ENCODE measurements at regions not wholly inside any gene's neighbourhood (a gene's known extent, or its start where the extent isn't known, plus 50 kb on each side); places are given as distances from the start of the nearest gene placed in this dataset.
"Not testable (repeated sequence)": the region's sequence is repeated elsewhere in the genome, so short reads cannot be mapped to it uniquely, and the experiment has no call there.

DNA sequence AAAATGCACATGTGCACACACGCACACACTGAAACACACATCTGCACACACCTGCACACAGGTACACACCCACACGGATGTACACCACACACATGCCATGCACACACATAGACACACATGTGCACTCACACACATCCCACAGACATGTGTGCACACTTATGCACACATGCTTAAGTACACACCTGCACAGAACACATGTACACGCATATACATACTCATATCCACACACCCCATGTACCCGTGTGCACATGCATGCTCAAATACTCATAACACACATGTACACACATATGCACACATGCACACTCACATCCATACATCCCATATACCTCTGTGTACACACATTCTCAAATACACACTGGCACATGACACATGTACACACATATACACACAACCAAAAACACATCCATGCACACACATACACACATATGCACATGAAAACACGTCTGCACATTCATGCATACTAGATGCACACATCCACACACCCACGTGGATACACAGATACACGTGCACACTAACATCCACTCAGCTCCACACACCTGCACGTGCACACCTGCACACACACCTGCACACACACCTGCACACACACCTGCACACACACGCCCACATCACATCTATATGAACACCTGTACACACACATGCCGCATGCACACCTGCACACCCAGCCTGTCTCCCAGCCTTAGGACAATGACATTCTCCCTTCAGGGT is 336.7 kb downstream of the ADGRD1 start:
- ATAC-seq: no peak
- Histone ChIP-seq H3K4me1 (no peaks in the 10 kb centered on the region), H3K9me3 (no peaks in the 10 kb centered on the region), H3K36me3 (no peaks in the 10 kb centered on the region), H3K4me3 (no peak overlapping the region), H3K27ac (no peak overlapping the region), H3K27me3 (peaks cover 0 to 3% (median 0%) of the 10 kb centered on the region in 9 donors)
- 73 to 95% (median 81%) methylated on average over 9 to 10 of the region's 10 CpGs for WGBS, 4 donors
- no peak for DNase-seq
- TF ChIP-seq, protein P1, sequence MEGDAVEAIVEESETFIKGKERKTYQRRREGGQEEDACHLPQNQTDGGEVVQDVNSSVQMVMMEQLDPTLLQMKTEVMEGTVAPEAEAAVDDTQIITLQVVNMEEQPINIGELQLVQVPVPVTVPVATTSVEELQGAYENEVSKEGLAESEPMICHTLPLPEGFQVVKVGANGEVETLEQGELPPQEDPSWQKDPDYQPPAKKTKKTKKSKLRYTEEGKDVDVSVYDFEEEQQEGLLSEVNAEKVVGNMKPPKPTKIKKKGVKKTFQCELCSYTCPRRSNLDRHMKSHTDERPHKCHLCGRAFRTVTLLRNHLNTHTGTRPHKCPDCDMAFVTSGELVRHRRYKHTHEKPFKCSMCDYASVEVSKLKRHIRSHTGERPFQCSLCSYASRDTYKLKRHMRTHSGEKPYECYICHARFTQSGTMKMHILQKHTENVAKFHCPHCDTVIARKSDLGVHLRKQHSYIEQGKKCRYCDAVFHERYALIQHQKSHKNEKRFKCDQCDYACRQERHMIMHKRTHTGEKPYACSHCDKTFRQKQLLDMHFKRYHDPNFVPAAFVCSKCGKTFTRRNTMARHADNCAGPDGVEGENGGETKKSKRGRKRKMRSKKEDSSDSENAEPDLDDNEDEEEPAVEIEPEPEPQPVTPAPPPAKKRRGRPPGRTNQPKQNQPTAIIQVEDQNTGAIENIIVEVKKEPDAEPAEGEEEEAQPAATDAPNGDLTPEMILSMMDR (IDR thresholded peaks at IDR 0.05): no peak
- intact Hi-C loops (cut with DNase I): no loop called here

GRCh38 chr12:131293071-131294015 is 339.6 kb downstream of the ADGRD1 start:
- H3K36me3 ChIP-seq; H3K27me3 ChIP-seq; H3K4me1 ChIP-seq; H3K27ac ChIP-seq; H3K4me3 ChIP-seq; H3K9me3 ChIP-seq; intact Hi-C loops (cut with DNase I); ATAC-seq: not testable (repeated sequence)
- 64 to 71% (median 69%) methylated on average over 18 to 26 of the region's 26 CpGs for WGBS, 4 donors
- peak in 1 of 5 donors; percentile 60 for DNase-seq

DNA sequence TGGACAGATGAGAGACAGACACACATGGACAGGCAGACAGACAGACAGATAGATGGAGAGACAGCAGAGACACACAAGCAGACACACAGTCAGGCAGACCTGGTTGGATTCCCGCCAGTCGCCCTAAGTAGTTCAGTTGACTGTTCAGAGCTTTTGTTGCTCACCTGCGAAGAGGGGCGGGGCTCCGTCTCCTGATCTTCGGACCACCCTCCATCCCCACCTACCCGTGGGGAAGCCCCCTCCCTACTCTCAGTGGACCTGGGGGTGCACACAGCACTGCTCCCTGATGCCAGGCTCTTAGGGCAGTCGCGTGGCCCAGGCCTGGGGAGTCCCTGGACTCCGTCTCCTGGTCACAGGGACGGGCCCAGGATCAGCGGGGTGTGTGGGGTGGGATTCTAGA is 341.0 kb downstream of the ADGRD1 start:
- H3K4me3 ChIP-seq, DNase-seq, H3K9me3 ChIP-seq, H3K27me3 ChIP-seq, H3K27ac ChIP-seq, ATAC-seq, H3K36me3 ChIP-seq, H3K4me1 ChIP-seq: not testable (repeated sequence)
- 87 to 92% (median 90%) methylated on average over 8 to 12 of the region's 12 CpGs for whole genome bisulfite sequencing, 4 donors
- intact Hi-C loops (cut with DNase I): loop anchor here in 1 of 10 donors (5.0 kb wide), 1 partner anchor 378 kb away; no protein-coding TSS in a partner anchor

DNA sequence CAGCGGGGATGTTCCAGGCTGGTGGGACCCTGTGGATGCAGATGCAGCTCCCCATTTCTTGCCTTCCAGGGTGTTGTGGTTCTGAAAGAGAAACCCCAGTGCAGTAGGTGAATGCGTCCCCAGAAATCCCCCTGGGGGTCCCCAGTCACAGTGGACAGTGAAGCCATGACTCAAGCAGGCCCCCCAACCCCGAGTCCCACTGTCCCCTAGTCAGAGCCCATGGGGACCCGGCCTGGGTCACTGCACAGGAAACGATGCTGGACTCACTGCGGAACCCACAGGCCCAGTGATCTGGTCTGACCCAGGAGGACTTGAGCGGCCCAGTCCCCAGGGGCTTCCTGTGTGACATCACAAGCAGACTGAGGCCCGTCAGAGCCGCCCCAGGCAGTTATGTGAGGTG is 341.4 kb downstream of the ADGRD1 start:
- not testable (repeated sequence) for DNase-seq, H3K27me3 ChIP-seq, H3K4me1 ChIP-seq, H3K27ac ChIP-seq, H3K9me3 ChIP-seq, H3K4me3 ChIP-seq, H3K36me3 ChIP-seq, ATAC-seq
- intact Hi-C loops (cut with DNase I): loop anchor here in 1 of 10 donors (5.0 kb wide), 1 partner anchor 377 kb away; no protein-coding TSS in a partner anchor
- WGBS, 4 donors: 71 to 100% (median 74%) methylated on average over 1 to 6 of the region's 9 CpGs

GRCh38 chr12:131295559-131295958 is 341.9 kb downstream of the ADGRD1 start:
- DNase-seq, H3K27me3 ChIP-seq, H3K36me3 ChIP-seq, H3K4me3 ChIP-seq, H3K27ac ChIP-seq, H3K9me3 ChIP-seq, ATAC-seq, H3K4me1 ChIP-seq: not testable (repeated sequence)
- 85 to 89% (median 87%) methylated on average over 13 to 16 of the region's 17 CpGs for WGBS, 4 donors
- intact Hi-C loops (cut with DNase I): loop anchor here in 1 of 10 donors (5.0 kb wide), 1 partner anchor 377 kb away; no protein-coding TSS in a partner anchor

DNA sequence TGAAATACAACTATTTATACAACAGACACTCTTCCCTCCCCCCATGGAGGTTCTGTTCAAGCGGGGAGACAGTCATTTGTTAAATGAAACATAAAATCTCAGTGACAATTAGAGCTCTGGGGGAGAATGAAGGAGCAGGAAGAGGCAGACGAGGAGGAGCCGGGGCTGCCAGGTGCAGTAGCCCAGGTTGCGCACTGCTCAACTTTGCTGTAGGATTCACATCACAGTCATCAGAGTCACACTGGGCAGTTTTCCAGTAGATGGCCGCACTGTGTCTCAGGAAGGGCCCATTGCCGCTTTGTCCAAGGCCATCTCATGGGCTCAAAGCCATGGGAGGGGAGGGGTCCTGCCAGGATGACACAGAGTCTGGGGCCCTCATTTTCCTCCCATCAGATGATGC is 342.4 kb downstream of the ADGRD1 start:
- 90 to 97% (median 95%) methylated on average over 4 to 6 of the region's 6 CpGs for WGBS, 4 donors
- not testable (repeated sequence) for DNase-seq, H3K9me3 ChIP-seq, H3K4me1 ChIP-seq, H3K27me3 ChIP-seq, H3K36me3 ChIP-seq, H3K4me3 ChIP-seq, H3K27ac ChIP-seq, ATAC-seq
- intact Hi-C loops (cut with DNase I): loop anchor here in 1 of 10 donors (5.0 kb wide), 1 partner anchor 376 kb away; no protein-coding TSS in a partner anchor

DNA sequence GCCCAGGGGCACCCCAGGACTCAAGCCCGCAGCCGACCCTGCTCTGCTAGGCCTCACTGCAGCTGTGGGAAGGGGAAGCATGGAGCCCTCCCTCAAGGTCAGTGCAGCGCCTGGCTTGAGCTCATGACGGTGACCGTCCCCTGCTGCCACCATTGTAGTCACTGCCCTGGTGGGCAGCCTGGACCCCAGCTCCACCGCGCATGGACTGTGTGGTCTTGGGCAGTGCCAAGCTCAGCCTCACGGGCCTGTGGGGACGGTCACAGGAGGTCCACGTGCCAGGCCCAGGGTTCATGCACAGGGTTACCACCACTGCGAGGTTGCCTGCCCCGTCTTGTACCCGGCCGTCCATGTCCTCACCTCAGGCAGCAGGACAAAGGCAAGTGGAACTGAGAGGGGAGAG is 342.9 kb downstream of the ADGRD1 start:
- DNase-seq: peak in 1 of 5 donors; percentile 53
- H3K4me1 ChIP-seq, H3K27ac ChIP-seq, H3K9me3 ChIP-seq, H3K27me3 ChIP-seq, H3K36me3 ChIP-seq, H3K4me3 ChIP-seq: not testable (repeated sequence)
- 90 to 92% (median 90%) methylated on average over 2 to 14 of the region's 14 CpGs; no CpG with 5 or more reads in 1 of the 4 donors for WGBS, 4 donors
- intact Hi-C loops (cut with DNase I): loop anchor here in 1 of 10 donors (5.0 kb wide), 1 partner anchor 376 kb away; no protein-coding TSS in a partner anchor
- peak; percentile 7 to 51 (median 22) for ATAC-seq

- DNase-seq, H3K36me3 ChIP-seq, H3K4me1 ChIP-seq, H3K9me3 ChIP-seq, H3K27me3 ChIP-seq, H3K27ac ChIP-seq: not testable (repeated sequence)
- 15 to 16% methylated on average over 9 to 14 of the region's 83 CpGs; no CpG with 5 or more reads in 2 of the 4 donors for WGBS, 4 donors
- intact Hi-C loops (cut with DNase I): loop anchor here in 1 of 10 donors (5.0 kb wide), 1 partner anchor 374 kb away; no protein-coding TSS in a partner anchor
- H3K4me3 ChIP-seq: peak overlapping the region in 1 of 12 donors; percentile 37
- peak in 1 of 4 donors; percentile 35 for ATAC-seq
Measured at GRCh38 chr12:131298526-131299369, 345.0 kb downstream of the ADGRD1 start.

DNA sequence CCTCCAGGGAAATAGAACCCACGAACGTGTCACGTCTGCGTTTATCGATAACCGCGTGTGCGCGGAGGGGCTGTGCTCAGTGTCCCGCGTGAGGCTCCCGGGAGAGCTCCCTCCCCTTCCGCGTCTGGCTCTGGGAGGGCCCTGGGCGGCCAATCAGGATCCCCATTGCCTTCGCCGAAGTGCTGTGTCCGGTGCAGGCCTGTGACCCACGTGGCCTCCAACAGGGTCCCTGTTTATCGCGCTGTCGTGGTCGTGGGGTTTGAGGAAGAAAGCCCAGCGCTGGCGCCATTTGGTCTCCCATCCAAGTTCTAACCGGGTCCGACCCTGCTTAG is 345.6 kb downstream of the ADGRD1 start:
- not testable (repeated sequence) for H3K9me3 ChIP-seq, H3K27me3 ChIP-seq, H3K4me1 ChIP-seq, H3K36me3 ChIP-seq, H3K27ac ChIP-seq, DNase-seq
- peak overlapping the region in 1 of 12 donors; percentile 37 for H3K4me3 ChIP-seq
- intact Hi-C loops (cut with DNase I): loop anchor here in 1 of 10 donors (5.0 kb wide), 1 partner anchor 373 kb away; no protein-coding TSS in a partner anchor
- peak in 3 of 4 donors; percentile 32 to 44 (median 32) for ATAC-seq
- 43% methylated on average over 5 of the region's 27 CpGs; no CpG with 5 or more reads in 3 of the 4 donors for WGBS, 4 donors
